ENCODE measurements at regions not wholly inside any gene's neighbourhood (a gene's known extent, or its start where the extent isn't known, plus 50 kb on each side); places are given as distances from the start of the nearest gene placed in this dataset.

DNA sequence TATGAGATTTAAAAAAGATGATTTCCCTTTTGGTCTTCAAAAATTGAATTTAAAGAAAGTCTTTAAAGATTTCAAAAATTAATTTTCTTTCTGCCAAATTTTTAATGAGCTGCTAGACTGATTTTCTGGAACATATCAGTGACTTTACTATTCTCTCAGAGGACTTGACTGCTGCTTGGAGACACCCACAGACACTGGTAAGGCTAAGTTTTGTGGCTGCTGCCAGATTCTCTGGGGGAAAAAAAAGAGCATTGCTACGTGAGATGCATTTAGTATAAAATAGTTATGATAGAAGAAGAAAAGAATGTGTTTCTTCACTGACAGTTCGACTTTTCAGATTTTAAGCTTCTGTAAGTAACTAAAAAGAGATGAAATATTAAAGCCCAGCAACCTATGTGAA, 193.3 kb upstream of the GRIN3A start:
- TF ChIP-seq YY1 (IDR thresholded peaks at IDR 0.05; ENCODE audit: insufficient read depth, insufficient read length) (no peak), SUZ12 (IDR thresholded peaks at IDR 0.05; ENCODE audit: extremely low read depth, insufficient read depth, insufficient read length) (no peak)

Measured in NT2/D1 (cell line).